ENCODE measurements at regions not wholly inside any gene's neighbourhood (a gene's known extent, or its start where the extent isn't known, plus 50 kb on each side); places are given as distances from the start of the nearest gene placed in this dataset.

DNA sequence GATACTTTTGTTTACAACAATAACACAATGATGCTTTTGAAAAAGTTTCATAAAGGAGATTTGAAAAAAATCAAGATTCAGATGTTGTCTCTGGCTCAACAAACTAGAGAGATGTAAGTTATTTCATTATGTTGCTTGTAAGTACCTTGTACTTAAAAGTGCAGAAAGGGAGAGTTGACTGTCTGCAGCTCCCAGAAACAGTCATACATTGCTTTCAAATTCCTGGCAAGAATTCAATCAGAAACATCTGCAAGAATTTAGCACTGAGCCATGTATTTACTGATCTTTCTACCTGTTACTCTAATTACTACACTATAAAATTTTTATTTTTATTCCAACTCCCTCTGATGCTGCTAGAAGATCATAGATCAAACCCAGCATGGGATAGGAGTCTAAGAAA is 1261.3 kb upstream of the SPRY2 start:
- POLR2A ChIA-PET (ENCODE audit: unreplicated experiment), result no interaction called here
- ATAC-seq, result no peak
- H3K36me3 ChIP-seq (ENCODE audit: low read depth, low read length), result no peaks in the 10 kb centered on the region
- no peaks in the 10 kb centered on the region for H3F3A ChIP-seq (ENCODE audit: low read length, unreplicated experiment)
- H3K79me2 ChIP-seq (ENCODE audit: low read length), result no peaks in the 10 kb centered on the region
- no peak overlapping the region for H3K9ac ChIP-seq (ENCODE audit: low read length)
- no peak overlapping the region for H3K4me2 ChIP-seq (ENCODE audit: low read length)
- H3K9me3 ChIP-seq (ENCODE audit: low read length), result no peaks in the 10 kb centered on the region
- H3K27me3 ChIP-seq (ENCODE audit: low read length), result no peaks in the 10 kb centered on the region
- H2AFZ ChIP-seq (ENCODE audit: low read length), result no peak overlapping the region
- TF ChIP-seq, protein P1, sequence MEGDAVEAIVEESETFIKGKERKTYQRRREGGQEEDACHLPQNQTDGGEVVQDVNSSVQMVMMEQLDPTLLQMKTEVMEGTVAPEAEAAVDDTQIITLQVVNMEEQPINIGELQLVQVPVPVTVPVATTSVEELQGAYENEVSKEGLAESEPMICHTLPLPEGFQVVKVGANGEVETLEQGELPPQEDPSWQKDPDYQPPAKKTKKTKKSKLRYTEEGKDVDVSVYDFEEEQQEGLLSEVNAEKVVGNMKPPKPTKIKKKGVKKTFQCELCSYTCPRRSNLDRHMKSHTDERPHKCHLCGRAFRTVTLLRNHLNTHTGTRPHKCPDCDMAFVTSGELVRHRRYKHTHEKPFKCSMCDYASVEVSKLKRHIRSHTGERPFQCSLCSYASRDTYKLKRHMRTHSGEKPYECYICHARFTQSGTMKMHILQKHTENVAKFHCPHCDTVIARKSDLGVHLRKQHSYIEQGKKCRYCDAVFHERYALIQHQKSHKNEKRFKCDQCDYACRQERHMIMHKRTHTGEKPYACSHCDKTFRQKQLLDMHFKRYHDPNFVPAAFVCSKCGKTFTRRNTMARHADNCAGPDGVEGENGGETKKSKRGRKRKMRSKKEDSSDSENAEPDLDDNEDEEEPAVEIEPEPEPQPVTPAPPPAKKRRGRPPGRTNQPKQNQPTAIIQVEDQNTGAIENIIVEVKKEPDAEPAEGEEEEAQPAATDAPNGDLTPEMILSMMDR (conservative IDR thresholded peaks at IDR 0.05; ENCODE audit: low read depth, low read length), result no peak
- TF ChIP-seq EZH2 (IDR thresholded peaks at IDR 0.05; ENCODE audit: low read length, unreplicated experiment) (no peak), EZH2phosphoT487 (IDR thresholded peaks at IDR 0.05; ENCODE audit: borderline replicate concordance, low read length) (no peak)
- BruUV-seq (replicated peaks), result no TSS peak
- H4K20me1 ChIP-seq (ENCODE audit: low read length), result no peaks in the 10 kb centered on the region
- no peaks in the 10 kb centered on the region for H3K4me1 ChIP-seq (ENCODE audit: insufficient read depth, low read length)
- no peak overlapping the region for H3K27ac ChIP-seq (ENCODE audit: low read length)
- H3K4me3 ChIP-seq (ENCODE audit: low read length), result no peak overlapping the region
- no peak for DNase-seq
- H3K9me2 ChIP-seq (replicated peaks; ENCODE audit: low read length), result no peaks in the 10 kb centered on the region
- intact Hi-C loops (cut with micrococcal nuclease), result no loop called here
- CTCF ChIA-PET, result no interaction called here

DNA sequence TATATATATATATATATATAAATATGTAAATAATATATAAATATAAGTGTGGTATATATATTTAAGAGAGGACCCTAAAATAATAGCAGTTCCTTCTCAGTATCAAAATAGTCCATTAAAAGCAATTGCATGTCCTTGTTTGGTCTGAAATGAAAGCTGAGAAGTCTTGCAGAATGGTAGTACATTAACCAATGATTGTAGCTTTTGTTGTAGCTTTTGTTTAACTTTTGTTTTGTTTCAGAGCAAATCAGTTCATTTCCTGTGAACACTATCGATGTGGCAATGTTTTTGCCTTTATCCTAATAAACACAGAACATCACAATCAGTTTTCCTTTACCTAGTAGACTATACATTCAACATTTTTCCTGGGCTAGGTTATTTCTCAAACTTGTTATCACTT is 1256.2 kb upstream of the SPRY2 start:
- no peaks in the 10 kb centered on the region for H4K20me1 ChIP-seq (ENCODE audit: low read length)
- no peak overlapping the region for H3K27ac ChIP-seq (ENCODE audit: low read length)
- H3K79me2 ChIP-seq (ENCODE audit: low read length), result no peaks in the 10 kb centered on the region
- H3K27me3 ChIP-seq (ENCODE audit: low read length), result no peaks in the 10 kb centered on the region
- H3K9me3 ChIP-seq (ENCODE audit: low read length), result no peaks in the 10 kb centered on the region
- DNase-seq (no peak), ATAC-seq (no peak)
- no peak overlapping the region for H3K9ac ChIP-seq (ENCODE audit: low read length)
- no peak overlapping the region for H3K4me2 ChIP-seq (ENCODE audit: low read length)
- no peaks in the 10 kb centered on the region for H3K36me3 ChIP-seq (ENCODE audit: low read depth, low read length)
- TF ChIP-seq EZH2phosphoT487 (IDR thresholded peaks at IDR 0.05; ENCODE audit: borderline replicate concordance, low read length), result no peak
- TF ChIP-seq, protein P1 (conservative IDR thresholded peaks at IDR 0.05; ENCODE audit: low read depth, low read length), result no peak
- TF ChIP-seq EZH2 (IDR thresholded peaks at IDR 0.05; ENCODE audit: low read length, unreplicated experiment), result no peak
- H2AFZ ChIP-seq (ENCODE audit: low read length), result no peak overlapping the region
- no peaks in the 10 kb centered on the region for H3K9me2 ChIP-seq (replicated peaks; ENCODE audit: low read length)
- intact Hi-C loops (cut with micrococcal nuclease), result no loop called here
- POLR2A ChIA-PET (ENCODE audit: unreplicated experiment), result no interaction called here
- H3K4me1 ChIP-seq (ENCODE audit: insufficient read depth, low read length), result no peaks in the 10 kb centered on the region
- CTCF ChIA-PET, result no interaction called here
- H3F3A ChIP-seq (ENCODE audit: low read length, unreplicated experiment), result no peaks in the 10 kb centered on the region
- no peak overlapping the region for H3K4me3 ChIP-seq (ENCODE audit: low read length)
- no TSS peak for BruUV-seq (replicated peaks)

DNA sequence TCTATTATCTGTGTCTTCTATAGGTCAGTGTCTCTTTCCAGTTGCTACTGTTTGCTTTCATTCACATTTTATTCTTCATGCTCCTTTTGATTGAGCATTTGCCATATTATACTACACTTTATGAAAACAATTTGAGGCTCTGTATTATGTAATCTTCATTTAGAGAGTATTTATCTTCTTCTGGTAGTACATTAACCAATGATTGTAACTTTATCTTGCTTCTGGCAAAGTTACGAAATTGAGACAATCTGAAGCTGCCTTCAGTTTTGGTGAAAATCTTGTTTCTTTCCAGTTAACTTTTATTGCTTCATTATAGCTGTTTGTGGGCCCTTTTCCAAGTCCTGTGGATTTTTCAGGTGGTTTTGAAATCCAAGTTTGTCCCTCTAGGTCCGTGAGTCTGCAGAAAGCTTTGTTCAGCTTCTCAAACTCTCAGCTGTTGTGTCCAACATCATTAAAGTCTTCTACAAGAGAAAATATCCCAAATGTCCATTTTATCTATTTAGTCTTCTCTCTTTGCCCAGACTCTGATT is 1255.4 kb upstream of the SPRY2 start:
- no peak overlapping the region for H3K4me2 ChIP-seq (ENCODE audit: low read length)
- no peaks in the 10 kb centered on the region for H3K27me3 ChIP-seq (ENCODE audit: low read length)
- no peaks in the 10 kb centered on the region for H3K4me1 ChIP-seq (ENCODE audit: insufficient read depth, low read length)
- ATAC-seq (no peak), DNase-seq (no peak)
- H3K36me3 ChIP-seq (ENCODE audit: low read depth, low read length), result no peaks in the 10 kb centered on the region
- H3K4me3 ChIP-seq (ENCODE audit: low read length), result no peak overlapping the region
- H3K79me2 ChIP-seq (ENCODE audit: low read length), result no peaks in the 10 kb centered on the region
- no peak overlapping the region for H2AFZ ChIP-seq (ENCODE audit: low read length)
- ChIA-PET POLR2A (ENCODE audit: unreplicated experiment) (no interaction called here), CTCF (no interaction called here)
- H3K9ac ChIP-seq (ENCODE audit: low read length), result no peak overlapping the region
- no peaks in the 10 kb centered on the region for H3K9me3 ChIP-seq (ENCODE audit: low read length)
- no TSS peak for BruUV-seq (replicated peaks)
- H4K20me1 ChIP-seq (ENCODE audit: low read length), result no peaks in the 10 kb centered on the region
- no peaks in the 10 kb centered on the region for H3K9me2 ChIP-seq (replicated peaks; ENCODE audit: low read length)
- intact Hi-C loops (cut with micrococcal nuclease), result no loop called here
- no peak overlapping the region for H3K27ac ChIP-seq (ENCODE audit: low read length)
- no peaks in the 10 kb centered on the region for H3F3A ChIP-seq (ENCODE audit: low read length, unreplicated experiment)
- TF ChIP-seq EZH2 (IDR thresholded peaks at IDR 0.05; ENCODE audit: low read length, unreplicated experiment), result no peak
- TF ChIP-seq, protein P1 (conservative IDR thresholded peaks at IDR 0.05; ENCODE audit: low read depth, low read length), result no peak
- TF ChIP-seq EZH2phosphoT487 (IDR thresholded peaks at IDR 0.05; ENCODE audit: borderline replicate concordance, low read length), result no peak
